Ishikawa (cell line): ENCODE measurements at regions not wholly inside any gene's neighbourhood (a gene's known extent, or its start where the extent isn't known, plus 50 kb on each side); places are given as distances from the start of the nearest gene placed in this dataset.

Experiments used
- CEBPB ChIP-seq: IDR thresholded peaks from 2 replicates; pipeline ENCODE4 v1.6.1; 2012
- CREB1 ChIP-seq: IDR thresholded peaks from 2 replicates; pipeline ENCODE4 v1.6.1; 2012; ENCODE audit warnings: low read depth
- EGR1 ChIP-seq: IDR thresholded peaks from 2 replicates; pipeline ENCODE4 v1.6.1; 2012
- EP300 ChIP-seq: IDR thresholded peaks from 2 replicates; pipeline ENCODE4 v1.6.1; 2012; ENCODE audit warnings: borderline replicate concordance
- FOXM1 ChIP-seq: IDR thresholded peaks from 2 replicates; pipeline ENCODE4 v1.6.1; 2012; ENCODE audit warnings: low read depth, borderline replicate concordance
- MAX ChIP-seq: IDR thresholded peaks from 2 replicates; pipeline ENCODE4 v1.6.1; 2012
- NFIC ChIP-seq: IDR thresholded peaks from 2 replicates; pipeline ENCODE4 v1.6.1; 2012
- RAD21 ChIP-seq: IDR thresholded peaks from 2 replicates; pipeline ENCODE4 v1.6.1; 2012; ENCODE audit warnings: low read depth
- REST ChIP-seq: IDR thresholded peaks from 2 replicates; pipeline ENCODE4 v1.6.1; 2012; ENCODE audit warnings: low read depth, mild to moderate bottlenecking
- TAF1 ChIP-seq: IDR thresholded peaks from 2 replicates; pipeline ENCODE4 v1.6.1; 2012; ENCODE audit warnings: low read depth, mild to moderate bottlenecking
- TCF12 ChIP-seq: IDR thresholded peaks from 2 replicates; pipeline ENCODE4 v1.6.1; 2012; ENCODE audit warnings: low read depth
- TEAD4 ChIP-seq: IDR thresholded peaks from 2 replicates; pipeline ENCODE4 v1.6.1; 2012
- USF1 ChIP-seq: IDR thresholded peaks from 2 replicates; pipeline ENCODE4 v1.6.1; 2012
- YY1 ChIP-seq: IDR thresholded peaks from 2 replicates; pipeline ENCODE4 v1.6.1; 2012; ENCODE audit warnings: low read depth
- ZBTB7A ChIP-seq: IDR thresholded peaks from 2 replicates; pipeline ENCODE4 v1.6.1; 2012; ENCODE audit warnings: low read depth

- no peak for TF ChIP-seq ZBTB7A
These were observed 1258.7 kb upstream of the GJE1 start for GRCh38 chr6:140874066-140874465.

GRCh38 chr6:140872885-140873284 lies 1259.8 kb upstream of the GJE1 start:
- TF ChIP-seq EGR1, result no peak
- TF ChIP-seq REST, result no peak
- no peak for TF ChIP-seq CEBPB
- no peak for TF ChIP-seq USF1
- TF ChIP-seq EP300, result no peak
- TF ChIP-seq TEAD4, result no peak
- TF ChIP-seq NFIC, result no peak
- TF ChIP-seq CREB1, result no peak
- TF ChIP-seq ZBTB7A, result no peak
- no peak for TF ChIP-seq YY1
- no peak for TF ChIP-seq TCF12
- no peak for TF ChIP-seq RAD21
- no peak for TF ChIP-seq TAF1
- no peak for TF ChIP-seq FOXM1
- no peak for TF ChIP-seq MAX

GRCh38 chr6:140871911-140872310 lies 1260.8 kb upstream of the GJE1 start:
- no peak for TF ChIP-seq RAD21
- no peak for TF ChIP-seq EGR1
- no peak for TF ChIP-seq REST
- TF ChIP-seq CEBPB, result no peak
- TF ChIP-seq CREB1, result no peak
- TF ChIP-seq ZBTB7A, result no peak
- TF ChIP-seq USF1, result no peak

GRCh38 chr6:140867336-140867735 lies 1265.4 kb upstream of the GJE1 start:
- no peak for TF ChIP-seq TCF12
- no peak for TF ChIP-seq CREB1
- no peak for TF ChIP-seq EP300
- no peak for TF ChIP-seq ZBTB7A
- TF ChIP-seq FOXM1, result no peak
- no peak for TF ChIP-seq EGR1
- TF ChIP-seq REST, result no peak
- TF ChIP-seq TAF1, result no peak
- TF ChIP-seq TEAD4, result no peak
- TF ChIP-seq CEBPB, result no peak
- TF ChIP-seq USF1, result no peak
- no peak for TF ChIP-seq MAX
- TF ChIP-seq RAD21, result no peak
- no peak for TF ChIP-seq YY1
- TF ChIP-seq NFIC, result no peak

GRCh38 chr6:140858381-140858971 lies 1274.2 kb upstream of the GJE1 start:
- TF ChIP-seq CEBPB, result no peak
- no peak for TF ChIP-seq YY1
